Left colon (tissue), 2 donors: ENCODE measurements at regions not wholly inside any gene's neighbourhood (a gene's known extent, or its start where the extent isn't known, plus 50 kb on each side); places are given as distances from the start of the nearest gene placed in this dataset.
"Not testable (repeated sequence)": the region's sequence is repeated elsewhere in the genome, so short reads cannot be mapped to it uniquely, and the experiment has no call there.

Experiments
- ATAC-seq: fragments of 200-7000 bp; cut with Tn5 transposase; one replicate; pipeline ENCODE4 v1.9.1; 2020; ENCODE audit warnings: mild to moderate bottlenecking, moderate library complexity
- DNase-seq, 2 donors: peaks; one replicate each; pipeline ENCODE4 v3.0.0-alpha.2; 2020
- intact Hi-C, 2 donors: fragments of 100-400 bp; cut with DNase I in 1 of 2; cut with micrococcal nuclease in 1 of 2; formaldehyde crosslinking; loops; one replicate each; pipeline versions ENCODE4 v1.11.2 to v1.14.0; 2022; cut with DNase I, micrococcal nuclease
- donor health status: DM: no; HTN: no; CAD: no.
- donor health status: DM: yes; HTN: yes; CAD: no.

DNA sequence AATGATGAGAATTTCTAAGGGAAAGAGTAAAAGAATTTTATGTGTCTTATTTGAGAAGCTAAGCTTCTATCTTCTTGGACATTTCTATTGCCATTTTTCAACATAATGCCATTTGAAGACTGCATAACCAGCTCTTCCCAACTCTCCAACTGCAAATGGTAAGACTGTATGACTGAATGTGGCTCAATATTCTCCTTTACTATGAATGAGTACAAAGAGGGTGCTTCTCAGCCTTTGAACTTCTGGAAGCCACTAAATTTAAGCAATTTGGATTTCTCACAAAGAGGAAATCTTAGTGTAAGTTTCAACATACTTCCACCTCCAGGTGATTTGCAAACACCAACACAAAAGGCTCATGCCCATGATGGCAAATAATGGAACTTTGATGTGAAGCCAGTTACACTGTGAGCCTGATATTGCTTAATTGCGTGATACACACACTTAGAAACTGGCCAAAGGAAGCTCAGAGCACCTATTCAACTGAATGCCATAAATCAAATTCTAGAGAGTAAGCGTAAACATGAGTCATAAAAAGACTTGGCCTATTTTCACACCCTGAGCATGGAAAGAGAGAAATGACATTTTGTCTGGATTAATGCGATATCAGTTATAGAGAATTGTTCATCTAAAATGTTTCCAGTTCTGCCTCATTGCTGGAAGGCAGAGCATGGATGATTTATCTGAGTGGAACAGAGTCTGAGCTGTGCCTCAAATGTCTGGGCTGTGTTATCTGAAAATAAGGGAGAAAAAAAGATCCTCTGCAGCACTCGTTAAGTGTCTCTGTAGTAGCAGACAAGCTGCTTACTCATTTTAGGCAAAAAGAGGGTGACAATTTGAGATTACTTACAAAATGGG is 145.3 kb downstream of the PLK2 start:
- DNase-seq: no peak
- ATAC-seq: no peak
- intact Hi-C loops: no loop called here

DNA sequence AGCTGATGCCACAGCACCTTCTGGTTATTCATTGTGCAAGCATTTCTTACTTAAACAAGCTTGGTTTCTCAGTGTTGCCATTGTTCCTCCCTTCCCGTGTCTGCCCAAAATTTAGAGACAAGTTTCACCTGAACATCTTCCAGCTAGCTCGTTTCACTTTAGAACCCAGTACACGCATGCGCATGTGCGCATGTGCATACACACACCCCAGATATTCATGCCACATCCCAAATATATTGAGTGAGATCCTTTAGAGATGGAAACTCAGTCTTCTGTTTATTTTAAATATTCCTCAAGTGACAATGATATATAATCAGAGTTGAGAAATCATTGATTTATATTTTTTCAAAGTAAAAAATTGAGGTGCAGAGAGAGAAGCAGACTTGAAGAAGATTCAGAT is 147.6 kb downstream of the PLK2 start:
- intact Hi-C loops: no loop called here
- ATAC-seq (no peak), DNase-seq (no peak)

DNA sequence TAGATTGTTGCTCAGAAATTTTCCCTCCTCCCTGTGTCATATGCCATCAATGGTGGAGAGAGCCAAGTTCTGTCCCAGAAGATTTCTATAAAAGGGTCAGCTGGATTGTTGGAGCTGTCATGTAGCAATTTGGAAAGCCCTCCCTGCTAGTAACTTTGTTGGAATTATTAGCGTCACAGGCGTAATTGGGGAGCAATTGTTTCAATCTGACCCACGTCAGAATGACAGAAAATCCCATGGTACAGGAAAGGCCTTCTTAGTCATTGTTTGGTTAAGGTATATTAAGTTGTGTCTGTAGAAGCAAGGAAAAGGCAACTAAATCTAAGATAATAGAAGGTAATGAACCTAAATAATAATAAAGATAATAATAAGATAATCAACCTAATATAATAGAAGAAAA is 148.4 kb downstream of the PLK2 start:
- no peak for ATAC-seq
- no peak for DNase-seq
- intact Hi-C loops: no loop called here

DNA sequence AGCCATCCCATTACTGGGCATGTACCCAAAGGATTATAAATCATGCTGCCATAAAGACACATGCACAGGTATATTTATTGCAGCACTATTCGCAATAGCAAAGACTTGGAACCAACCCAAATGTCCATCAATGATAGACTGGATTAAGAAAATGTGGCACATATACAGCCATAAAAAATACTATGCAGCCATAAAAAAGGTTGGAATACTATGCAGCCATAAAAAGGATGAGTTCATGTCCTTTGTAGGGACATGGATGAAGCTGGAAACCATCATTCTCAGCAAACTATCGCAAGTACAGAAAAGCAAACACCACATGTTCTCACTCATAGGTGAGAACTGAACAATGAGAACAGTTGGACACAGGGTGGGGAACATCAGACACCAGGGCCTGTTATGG is 151.5 kb downstream of the PLK2 start:
- ATAC-seq, DNase-seq, intact Hi-C loops: not testable (repeated sequence)

DNA sequence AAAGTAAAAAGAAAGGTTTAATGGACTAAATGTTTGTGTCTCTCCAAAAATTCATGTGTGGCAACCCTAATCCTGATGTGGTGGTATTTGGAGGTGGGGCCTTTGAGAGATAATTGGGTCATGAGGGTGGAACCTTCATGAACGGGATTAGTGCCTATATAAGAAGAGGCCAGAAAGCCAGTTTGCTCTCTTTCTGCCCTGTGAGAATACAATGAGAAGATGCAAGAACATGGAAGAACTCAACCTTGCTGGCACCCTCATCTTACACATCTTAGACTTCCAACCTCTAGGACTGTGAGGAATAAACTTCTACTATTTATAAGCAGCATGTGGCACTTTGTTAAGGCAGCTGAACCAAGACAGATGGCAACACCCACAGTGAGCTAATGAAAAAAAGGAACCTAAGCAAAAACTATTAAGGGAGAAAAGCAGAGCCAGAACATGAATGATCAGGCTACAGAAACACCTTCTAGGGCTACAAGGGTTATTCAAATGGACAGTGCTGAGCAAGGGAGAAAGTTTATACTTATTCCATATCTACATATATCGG is 159.5 kb downstream of the PLK2 start:
- no peak for DNase-seq
- intact Hi-C loops: no loop called here
- ATAC-seq: no peak

DNA sequence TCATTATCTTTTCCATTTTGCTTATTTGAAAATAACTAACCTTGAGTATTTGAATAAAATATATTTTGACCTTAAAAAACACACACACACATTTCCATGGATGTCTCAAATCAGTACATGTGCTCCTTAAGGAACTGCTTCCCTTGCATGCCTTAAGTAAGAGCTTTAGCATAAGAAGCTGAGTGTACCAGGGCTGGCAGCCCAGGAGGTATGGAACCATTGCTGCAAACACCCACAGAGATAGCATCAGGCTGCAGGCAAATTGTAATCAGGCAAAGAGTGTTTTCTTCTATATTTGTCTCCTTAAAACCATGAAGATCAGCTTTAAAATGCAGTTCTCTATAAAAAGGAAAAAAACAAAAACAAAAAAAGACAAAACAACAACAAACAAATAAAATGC is 160.6 kb downstream of the PLK2 start:
- ATAC-seq (no peak), DNase-seq (no peak)
- intact Hi-C loops: no loop called here

DNA sequence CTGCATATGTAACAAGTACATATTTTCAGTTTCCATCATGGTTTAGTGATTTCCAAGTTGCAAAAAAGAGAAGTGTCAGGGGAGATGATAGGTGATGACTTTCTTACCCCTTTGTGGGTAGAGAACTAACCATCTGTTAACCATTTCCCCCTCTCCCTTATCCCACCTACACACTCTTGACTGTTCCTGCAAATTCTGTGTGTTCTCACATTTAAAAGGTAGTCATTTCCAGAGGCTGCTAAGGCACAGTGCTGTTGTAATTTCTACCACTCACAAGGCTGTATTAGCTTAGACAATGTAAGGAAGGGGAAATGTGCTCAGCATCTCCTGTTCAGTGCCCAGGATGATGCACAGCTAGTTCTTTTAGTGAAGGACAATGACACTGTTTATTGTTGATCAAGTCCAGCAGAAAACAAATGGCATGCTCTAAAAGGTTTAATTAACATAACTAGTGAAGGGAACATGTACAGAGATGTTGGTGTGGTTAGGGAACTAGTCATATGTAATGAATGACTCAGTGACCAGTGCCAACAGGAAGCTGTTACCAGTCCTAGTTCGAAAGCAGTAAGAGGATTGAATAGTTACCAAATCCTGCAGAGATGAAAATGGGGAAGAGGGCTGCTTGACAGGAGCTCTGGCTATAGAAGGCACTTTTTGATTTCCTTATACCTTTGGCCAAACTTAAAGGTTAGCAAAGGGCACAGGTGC is 165.1 kb downstream of the PLK2 start:
- DNase-seq: no peak
- no peak for ATAC-seq
- intact Hi-C loops: no loop called here

DNA sequence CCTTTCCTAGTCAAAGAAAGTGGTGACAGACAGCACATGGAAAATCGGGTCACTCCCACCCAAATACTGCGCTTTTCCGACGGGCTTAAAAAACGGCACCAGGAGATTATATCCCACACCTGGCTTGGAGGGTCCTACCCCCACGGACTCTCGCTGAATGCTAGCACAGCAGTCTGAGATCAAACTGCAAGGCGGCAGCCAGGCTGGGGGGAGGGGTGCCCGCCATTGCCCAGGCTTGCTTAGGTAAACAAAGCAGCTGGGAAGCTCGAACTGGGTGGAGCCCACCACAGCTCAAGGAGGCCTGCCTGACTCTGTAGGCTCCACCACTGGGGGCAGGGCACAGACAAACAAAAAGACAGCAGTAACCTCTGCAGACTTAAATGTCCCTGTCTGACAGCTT is 171.6 kb downstream of the PLK2 start:
- ATAC-seq, DNase-seq, intact Hi-C loops: not testable (repeated sequence)

DNA sequence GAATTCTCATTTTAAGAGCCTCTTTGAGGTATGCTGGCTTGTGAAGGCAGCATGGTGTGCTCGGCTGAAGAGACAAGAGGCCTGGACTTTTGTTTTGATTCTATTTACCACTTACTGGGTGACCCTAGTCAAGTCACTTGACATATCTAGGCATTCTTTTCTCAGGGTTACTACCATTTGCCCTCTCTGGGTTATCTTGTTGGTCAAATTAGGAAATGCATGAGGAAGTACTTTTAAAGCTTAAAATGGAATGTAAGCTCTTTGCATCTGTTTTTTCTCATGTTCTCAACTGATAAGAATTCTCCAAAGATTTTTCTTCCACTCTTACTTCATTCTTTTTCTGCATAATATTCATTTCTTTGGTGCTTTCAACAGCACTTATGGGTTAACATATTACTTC is 173.1 kb downstream of the PLK2 start:
- intact Hi-C loops: no loop called here
- ATAC-seq (no peak), DNase-seq (no peak)

DNA sequence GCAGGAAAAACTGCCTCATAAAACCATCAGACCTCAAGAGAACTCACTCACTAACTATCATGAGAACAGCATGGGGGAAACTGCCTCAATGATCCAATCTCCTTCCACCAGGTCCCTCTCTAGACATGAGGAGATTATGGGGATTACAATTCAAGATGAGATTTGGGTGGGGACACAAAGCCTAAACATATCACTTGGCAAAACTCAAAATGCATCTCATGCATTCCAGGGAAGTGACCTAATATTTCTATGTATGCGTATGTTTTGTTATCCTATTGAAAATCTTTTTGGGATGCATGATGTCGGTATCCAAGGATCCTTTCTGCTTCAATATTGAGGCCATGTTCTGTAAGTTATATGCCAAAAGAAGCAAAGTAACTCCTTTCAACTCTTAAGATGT is 174.0 kb downstream of the PLK2 start:
- ATAC-seq: no peak
- no peak for DNase-seq
- intact Hi-C loops: no loop called here

DNA sequence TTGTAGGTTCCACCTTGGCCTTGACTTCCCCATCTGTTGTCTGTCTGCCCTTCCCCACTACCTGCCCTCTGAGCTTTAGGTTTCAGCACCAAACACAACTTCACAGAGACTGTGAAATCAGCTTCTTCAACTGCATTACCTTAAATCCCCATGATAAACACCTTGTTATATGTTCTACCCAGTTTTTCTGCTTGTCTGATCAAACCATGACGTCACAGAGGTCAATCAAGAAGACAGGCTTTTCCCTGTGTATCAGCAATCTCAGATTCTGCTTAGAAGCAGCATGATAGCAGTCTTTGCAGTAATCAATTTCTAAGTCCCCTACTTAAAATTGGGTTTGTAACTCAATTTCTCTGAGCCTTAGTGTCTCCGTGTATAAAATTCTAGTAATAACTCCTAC is 175.0 kb downstream of the PLK2 start:
- ATAC-seq (no peak), DNase-seq (no peak)
- intact Hi-C loops: no loop called here

DNA sequence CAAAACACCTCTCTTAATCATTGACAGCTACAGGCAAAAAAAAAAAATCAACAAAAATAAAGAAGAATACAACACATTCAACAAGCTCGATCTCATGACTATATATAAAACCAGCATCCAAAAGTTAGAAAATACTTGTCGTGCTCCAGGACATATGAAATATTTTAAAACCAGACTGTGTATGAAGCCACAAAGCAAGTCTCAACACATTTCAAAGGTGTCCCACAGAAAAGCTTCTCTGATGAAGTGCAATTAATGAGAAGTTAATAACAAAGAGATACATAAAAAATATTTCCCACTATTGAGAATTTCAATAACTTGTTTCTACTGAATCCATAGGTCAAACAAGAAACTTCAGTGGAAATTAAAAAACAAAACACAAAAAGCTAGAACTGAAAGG is 178.7 kb downstream of the PLK2 start:
- ATAC-seq (no peak), DNase-seq (no peak)
- intact Hi-C loops: no loop called here

DNA sequence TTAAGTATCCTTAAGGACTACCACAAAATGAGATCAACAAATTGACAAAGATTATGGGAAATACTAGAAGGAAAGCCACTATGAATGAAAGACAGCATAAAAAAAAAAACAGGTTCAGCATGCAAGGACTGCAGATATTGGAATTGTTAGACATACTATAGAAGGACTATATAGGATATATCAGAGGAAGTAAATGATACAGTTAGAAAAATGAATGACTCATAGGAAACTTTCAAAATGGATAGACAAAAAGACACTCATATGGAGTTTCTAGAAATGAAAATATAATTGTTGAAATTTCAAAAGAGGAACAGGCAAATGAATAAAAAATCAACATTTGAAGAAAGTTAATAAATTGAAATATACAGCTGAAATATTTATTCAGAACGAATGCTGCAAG is 180.6 kb downstream of the PLK2 start:
- ATAC-seq: no peak

DNA sequence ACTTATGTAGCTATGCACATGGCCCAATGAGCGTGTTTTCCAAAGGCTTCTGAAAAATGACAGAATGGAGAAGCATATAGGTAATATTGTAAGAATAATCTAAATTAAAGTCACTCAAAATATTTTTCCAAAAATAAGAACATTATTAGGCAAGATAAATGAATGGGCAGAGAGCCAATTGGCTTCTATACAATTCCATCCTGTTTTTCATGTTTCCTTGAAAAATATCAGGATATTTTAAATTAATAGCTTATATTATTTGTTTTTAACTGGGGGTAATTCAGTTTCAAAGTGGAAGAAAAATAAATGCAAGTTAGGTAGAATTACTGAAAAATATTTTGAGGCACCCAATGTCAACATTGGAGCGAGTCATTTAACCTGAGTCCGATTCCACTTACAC is 183.5 kb downstream of the PLK2 start:
- intact Hi-C loops: no loop called here
- ATAC-seq (no peak), DNase-seq (no peak)

More for the DNA sequence above, 180.6 kb downstream of the PLK2 start:
- DNase-seq: no peak
- intact Hi-C loops: no loop called here

DNA sequence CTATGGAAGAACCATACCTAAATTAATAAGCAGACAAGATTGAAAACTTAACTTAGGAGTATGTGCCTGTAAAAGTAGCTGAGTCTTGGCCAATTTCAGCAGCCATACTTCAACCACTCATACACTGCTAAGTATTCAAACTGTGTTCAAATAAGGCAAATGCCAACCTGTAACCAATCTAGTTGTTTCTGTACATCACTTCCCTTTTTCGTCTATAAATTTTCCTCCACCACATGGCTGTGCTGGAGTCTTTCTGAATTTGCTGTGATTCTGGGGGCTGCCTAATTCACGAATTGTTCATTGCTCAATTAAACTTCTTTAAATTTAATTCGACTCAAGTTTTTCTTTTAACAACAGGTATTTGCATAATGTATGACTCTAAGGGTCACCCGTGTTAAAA is 184.4 kb downstream of the PLK2 start:
- intact Hi-C loops: no loop called here
- no peak for DNase-seq
- ATAC-seq: no peak

DNA sequence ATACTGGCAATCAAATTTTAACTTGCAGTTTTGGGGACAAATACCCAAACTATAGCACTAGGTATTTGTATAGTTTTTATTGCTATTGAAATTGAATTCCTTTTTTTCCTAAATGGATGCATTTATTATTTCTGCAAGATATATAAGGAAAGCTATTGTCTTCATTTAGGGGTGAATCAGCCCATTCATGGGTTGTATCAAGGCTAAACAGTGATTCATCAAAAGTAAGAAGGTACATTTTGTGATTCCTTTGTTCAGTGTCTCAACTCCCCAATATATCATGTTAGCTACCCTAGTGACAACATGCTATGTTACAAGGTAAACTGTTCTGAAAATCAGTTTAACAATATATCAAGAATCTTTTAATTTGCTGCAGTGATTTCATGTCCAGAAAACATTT is 185.7 kb downstream of the PLK2 start:
- ATAC-seq (no peak), DNase-seq (no peak)
- intact Hi-C loops: no loop called here

DNA sequence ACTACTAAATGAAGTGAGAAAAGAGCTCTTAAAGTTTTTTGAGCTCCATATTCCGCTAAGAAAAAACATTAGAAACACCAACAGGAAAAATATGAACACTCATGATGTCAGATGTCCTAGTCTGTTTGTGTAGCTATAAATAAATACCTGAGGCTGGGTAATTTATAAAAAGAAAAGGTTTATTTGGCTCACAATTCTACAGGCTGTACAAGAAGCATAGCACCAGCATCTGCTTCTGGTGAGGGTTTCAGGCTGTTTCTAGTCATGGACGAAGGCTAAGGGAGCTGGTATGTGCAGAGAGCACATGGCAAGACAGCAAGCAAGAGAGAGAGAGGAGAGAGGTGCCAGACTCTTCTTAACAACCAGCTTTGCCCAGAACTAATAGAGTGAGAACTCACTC is 186.2 kb downstream of the PLK2 start:
- DNase-seq (no peak), ATAC-seq (no peak)
- intact Hi-C loops: no loop called here

DNA sequence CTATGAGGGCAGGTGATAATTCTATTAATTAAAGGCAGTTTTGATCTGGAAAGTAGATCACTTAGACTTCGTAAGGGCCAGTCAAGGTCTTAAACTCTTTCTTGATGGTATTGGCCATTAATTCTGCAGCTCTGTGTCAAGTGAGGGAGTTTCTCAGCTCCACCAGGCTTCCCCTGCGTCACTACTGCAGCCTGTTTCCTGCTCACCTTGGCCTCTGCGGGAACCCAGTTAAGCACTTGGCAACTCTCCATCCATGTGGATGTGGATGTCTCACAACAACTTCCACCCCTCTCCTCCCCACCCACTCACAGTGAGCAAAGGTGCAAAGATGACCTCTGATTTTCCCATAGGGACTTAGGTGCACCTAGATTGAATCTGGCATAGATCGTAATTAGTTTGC is 191.6 kb downstream of the PLK2 start:
- ATAC-seq: no peak
- intact Hi-C loops: no loop called here
- DNase-seq: no peak

DNA sequence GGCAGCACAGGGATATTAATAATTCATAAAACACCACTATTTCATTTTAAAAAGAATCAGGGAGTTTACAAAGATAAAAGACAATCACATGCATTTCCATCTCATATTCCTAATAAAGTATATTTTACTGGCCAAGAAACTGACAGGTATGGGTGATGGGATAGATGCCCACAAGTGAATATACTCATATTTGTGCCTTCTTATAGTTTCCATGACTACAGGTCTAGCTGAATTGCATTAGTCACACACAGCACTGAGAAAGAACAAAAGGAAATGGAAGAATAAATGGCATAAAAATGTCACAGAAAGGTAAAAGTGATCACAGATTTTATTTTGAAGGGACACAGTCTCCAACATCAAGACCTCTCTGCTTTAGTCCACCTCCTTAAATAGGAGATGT is 193.5 kb downstream of the PLK2 start:
- DNase-seq (no peak), ATAC-seq (no peak)
- intact Hi-C loops: no loop called here

DNA sequence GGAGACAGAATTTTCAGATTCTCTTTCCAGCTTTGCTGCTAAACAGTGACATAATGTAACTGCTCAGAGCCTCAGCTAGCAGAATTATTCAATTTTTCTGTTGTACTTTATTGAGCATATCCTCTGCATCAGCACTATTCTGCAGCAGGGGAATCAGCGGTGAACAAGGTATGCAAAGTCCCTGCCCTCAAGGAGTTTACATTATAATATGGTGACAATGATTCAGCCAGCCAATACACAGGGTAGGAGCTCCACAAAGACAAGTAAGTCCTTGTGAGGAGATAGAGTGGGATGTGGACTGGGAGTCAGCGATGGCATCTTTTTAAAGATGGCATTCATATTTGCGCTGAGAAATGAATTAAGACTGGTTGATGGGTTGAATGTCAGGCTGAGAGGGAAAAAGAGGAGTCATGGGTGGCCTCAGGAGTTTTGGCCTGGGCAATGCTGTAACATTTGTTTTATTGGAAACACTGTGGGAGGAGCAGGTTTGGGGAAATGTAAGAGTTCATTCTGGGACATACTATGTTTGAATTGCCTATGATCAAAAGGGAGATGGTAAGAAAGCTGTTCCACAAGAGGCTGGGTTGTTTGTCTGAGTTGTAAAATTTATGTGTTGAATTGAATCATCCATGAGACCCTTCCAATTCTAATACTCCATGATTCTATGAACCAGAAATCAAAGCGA is 194.5 kb downstream of the PLK2 start:
- ATAC-seq (no peak), DNase-seq (no peak)
- intact Hi-C loops: no loop called here
